ENCODE measurements at regions not wholly inside any gene's neighbourhood (a gene's known extent, or its start where the extent isn't known, plus 50 kb on each side); places are given as distances from the start of the nearest gene placed in this dataset.

DNA sequence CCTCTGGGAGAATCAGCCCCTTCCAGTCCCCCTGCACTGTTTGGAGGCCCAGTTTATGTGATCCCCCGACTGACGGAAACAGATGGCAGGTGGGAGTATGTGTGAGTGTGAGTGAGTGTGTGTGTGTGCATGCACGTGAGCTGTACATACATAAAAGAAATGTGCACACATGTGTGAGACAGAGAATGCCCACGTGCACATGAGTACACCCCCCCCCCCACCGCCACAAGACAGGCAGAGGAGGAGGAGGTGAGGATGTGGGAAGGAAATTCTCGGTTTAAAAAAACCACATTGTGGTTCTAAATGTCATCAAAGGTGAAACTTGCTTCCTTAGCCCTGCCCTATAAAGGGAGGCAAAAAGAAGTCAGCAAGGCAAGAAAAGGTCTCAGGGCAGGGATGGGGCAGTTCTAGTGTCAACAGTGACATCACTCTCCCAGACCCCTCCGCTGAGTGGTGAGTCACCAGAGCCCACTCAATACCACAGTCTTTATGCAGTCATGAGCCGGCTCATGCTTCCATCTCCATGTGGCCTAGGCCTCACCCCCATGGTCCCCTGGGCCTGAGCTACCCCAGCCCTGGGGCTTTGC lies 79.2 kb upstream of the HSPA9 start (continued):
- TF ChIP-seq MEF2A (IDR thresholded peaks at IDR 0.05; ENCODE audit: insufficient read depth, low read depth, low read length) (0 out of 2 replicates have a peak, but pooled peaks have one; percentile 25), ETV6 (conservative IDR thresholded peaks at IDR 0.05 in 1 of 2, IDR thresholded peaks at IDR 0.05 in 1 of 2; ENCODE audit: borderline replicate concordance in 1 of 2, low read depth in 1 of 2) (peak in 1 of 2 experiments; percentile 83; a peak in 2 of 4 replicates), IKZF1 (conservative IDR thresholded peaks at IDR 0.05) (peak; percentile 82), E2F4 (IDR thresholded peaks at IDR 0.05; ENCODE audit: low read depth, low read length) (peak; percentile 22; the same call in 1 of the 2 replicates), NR2C1 (IDR thresholded peaks at IDR 0.05) (no peak), DPF2 (IDR thresholded peaks at IDR 0.05) (peak; percentile 43; the same call in 1 of the 2 replicates), SMAD1 (IDR thresholded peaks at IDR 0.05; ENCODE audit: low read depth, partially characterized antibody) (no peak), CBX5 (IDR thresholded peaks at IDR 0.05; ENCODE audit: low read depth) (no peak), ZNF592 (IDR thresholded peaks at IDR 0.05) (no peak), E4F1 (IDR thresholded peaks at IDR 0.05; ENCODE audit: borderline replicate concordance, partially characterized antibody) (no peak)
- TF ChIP-seq, protein P1, sequence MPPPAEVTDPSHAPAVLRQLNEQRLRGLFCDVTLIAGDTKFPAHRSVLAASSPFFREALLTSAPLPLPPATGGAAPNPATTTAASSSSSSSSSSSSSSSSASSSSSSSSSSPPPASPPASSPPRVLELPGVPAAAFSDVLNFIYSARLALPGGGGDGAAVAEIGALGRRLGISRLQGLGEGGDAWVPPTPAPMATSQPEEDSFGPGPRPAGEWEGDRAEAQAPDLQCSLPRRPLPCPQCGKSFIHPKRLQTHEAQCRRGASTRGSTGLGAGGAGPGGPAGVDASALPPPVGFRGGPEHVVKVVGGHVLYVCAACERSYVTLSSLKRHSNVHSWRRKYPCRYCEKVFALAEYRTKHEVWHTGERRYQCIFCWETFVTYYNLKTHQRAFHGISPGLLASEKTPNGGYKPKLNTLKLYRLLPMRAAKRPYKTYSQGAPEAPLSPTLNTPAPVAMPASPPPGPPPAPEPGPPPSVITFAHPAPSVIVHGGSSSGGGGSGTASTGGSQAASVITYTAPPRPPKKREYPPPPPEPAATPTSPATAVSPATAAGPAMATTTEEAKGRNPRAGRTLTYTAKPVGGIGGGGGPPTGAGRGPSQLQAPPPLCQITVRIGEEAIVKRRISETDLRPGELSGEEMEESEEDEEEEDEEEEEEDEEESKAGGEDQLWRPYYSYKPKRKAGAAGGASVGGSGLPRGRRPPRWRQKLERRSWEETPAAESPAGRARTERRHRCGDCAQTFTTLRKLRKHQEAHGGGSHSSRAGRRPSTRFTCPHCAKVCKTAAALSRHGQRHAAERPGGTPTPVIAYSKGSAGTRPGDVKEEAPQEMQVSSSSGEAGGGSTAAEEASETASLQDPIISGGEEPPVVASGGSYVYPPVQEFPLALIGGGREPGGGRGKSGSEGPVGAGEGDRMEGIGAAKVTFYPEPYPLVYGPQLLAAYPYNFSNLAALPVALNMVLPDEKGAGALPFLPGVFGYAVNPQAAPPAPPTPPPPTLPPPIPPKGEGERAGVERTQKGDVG (CRISPR knock-in tag; IDR thresholded peaks at IDR 0.05) = no peak
- TF ChIP-seq, protein P2, sequence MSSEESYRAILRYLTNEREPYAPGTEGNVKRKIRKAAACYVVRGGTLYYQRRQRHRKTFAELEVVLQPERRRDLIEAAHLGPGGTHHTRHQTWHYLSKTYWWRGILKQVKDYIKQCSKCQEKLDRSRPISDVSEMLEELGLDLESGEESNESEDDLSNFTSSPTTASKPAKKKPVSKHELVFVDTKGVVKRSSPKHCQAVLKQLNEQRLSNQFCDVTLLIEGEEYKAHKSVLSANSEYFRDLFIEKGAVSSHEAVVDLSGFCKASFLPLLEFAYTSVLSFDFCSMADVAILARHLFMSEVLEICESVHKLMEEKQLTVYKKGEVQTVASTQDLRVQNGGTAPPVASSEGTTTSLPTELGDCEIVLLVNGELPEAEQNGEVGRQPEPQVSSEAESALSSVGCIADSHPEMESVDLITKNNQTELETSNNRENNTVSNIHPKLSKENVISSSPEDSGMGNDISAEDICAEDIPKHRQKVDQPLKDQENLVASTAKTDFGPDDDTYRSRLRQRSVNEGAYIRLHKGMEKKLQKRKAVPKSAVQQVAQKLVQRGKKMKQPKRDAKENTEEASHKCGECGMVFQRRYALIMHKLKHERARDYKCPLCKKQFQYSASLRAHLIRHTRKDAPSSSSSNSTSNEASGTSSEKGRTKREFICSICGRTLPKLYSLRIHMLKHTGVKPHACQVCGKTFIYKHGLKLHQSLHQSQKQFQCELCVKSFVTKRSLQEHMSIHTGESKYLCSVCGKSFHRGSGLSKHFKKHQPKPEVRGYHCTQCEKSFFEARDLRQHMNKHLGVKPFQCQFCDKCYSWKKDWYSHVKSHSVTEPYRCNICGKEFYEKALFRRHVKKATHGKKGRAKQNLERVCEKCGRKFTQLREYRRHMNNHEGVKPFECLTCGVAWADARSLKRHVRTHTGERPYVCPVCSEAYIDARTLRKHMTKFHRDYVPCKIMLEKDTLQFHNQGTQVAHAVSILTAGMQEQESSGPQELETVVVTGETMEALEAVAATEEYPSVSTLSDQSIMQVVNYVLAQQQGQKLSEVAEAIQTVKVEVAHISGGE (CRISPR knock-in tag; IDR thresholded peaks at IDR 0.05) = no peak

All from GM12878 (cell line).